HK-2 (cell line): ENCODE measurements at regions not wholly inside any gene's neighbourhood (a gene's known extent, or its start where the extent isn't known, plus 50 kb on each side); places are given as distances from the start of the nearest gene placed in this dataset.

ENCODE experiments used
- DNase-seq: peaks from one replicate; pipeline ENCODE4 v3.0.0-alpha.2; 2018; ENCODE audit not compliant: unreplicated experiment

- DNase-seq = no peak
Measured at GRCh38 chr1:38115682-38116202, 69.1 kb upstream of the POU3F1 start.

DNA sequence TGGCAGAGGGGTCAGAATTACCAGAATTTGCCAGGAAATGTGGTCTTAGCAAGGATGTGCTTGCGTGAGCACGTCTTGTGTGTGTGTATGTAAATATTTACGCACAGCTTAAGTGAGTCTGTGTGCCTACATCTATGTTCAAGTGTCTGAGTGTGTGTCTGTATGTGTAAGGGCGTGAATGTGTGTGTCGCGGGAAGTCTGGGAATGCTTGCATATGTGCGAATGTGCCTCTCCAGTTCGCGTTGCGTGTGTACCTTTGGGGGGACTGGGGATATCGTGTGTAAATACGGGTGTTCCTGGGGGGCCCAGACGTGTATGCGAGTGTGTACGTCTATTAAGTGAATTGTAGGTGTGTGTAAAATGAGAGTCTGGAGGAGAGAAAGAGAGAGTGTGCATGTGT, 68.6 kb upstream of the POU3F1 start:
- DNase-seq = no peak

DNA sequence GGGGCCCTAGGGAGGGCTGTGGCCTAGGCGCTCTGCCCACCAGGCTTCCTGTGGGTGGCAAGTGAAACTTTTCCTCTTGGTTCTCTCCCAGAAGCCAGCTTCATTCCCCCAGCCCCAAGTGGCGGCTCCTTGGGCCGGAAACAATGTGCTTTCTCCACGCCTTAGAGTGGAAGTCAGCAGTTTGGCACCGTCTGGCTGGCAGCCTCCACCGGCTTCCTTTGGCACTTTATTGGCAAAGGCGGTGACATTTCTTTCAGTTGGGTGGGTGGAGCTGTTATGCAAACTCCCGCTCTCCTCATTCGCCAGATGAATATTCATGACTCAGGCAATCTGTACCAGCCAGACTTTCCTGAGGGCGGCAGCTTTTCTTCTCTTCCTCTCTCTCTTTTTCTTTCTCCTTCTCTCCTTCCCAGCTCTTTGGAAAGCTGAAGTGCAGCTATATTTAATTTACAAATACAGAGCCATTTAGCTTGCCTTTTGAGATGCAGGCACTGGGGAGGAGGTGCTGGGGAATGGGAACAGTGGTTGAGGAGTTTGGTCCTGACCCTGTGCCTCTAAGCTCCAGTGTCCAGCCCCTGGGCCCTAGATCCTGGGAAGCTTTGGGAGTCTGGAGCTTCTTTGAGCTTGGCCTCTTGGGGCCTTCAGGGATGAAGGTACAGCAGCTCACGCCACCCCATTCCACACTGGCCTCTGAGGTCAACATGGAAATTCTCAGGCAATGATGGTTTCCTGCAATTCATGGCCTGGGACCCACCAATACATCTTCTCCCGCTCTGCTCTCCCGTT, 67.8 kb upstream of the POU3F1 start:
- no peak for DNase-seq

DNA sequence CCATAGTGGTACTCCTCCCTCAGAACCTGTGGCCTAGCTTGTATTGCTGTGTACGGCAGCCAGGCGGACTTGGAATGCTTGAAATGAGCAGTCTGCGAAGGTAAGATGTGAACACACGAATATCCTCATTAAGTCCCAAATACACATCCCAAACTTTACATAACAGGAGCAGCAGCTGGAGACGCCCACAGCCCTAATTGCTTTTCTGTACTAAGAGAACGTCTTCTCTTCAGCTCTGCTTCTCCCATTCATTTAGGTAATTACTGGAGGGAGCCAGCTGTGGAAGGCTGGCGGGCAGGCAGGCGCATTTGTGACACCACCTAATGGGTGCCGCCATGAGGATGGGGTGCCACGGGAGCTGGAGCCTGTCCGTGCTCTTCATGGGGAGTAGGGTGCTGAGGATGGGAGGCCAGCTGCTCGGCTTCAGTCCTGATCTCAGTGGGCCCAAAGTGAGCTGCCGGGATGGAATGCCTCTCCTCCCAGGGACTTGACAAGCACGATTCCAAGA, 66.6 kb upstream of the POU3F1 start:
- DNase-seq = no peak

DNA sequence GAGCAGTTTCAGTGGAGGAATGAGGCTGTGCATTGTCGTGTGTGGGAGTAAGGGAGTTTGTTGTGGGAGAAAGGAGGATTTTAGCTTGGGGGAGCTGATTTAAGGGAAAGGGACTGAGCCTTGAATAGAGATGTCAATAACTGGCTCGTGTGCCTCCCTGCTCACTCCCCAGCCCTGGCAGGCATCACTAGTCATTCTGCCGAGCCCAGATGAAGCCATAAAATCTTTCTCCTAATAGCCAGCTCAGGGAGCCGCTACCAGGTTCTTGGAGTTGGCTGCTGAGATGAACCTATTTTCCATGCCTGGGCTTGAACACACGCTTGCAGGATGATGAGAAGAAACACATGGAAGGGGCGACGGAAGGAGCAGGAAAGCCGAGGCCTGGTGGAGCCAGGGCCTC, 65.0 kb upstream of the POU3F1 start:
- no peak for DNase-seq

- DNase-seq = no peak
Measured at GRCh38 chr1:38105267-38105666, 58.7 kb upstream of the POU3F1 start.

- no peak for DNase-seq
Measured at GRCh38 chr1:38102636-38103035, 56.0 kb upstream of the POU3F1 start.

DNA sequence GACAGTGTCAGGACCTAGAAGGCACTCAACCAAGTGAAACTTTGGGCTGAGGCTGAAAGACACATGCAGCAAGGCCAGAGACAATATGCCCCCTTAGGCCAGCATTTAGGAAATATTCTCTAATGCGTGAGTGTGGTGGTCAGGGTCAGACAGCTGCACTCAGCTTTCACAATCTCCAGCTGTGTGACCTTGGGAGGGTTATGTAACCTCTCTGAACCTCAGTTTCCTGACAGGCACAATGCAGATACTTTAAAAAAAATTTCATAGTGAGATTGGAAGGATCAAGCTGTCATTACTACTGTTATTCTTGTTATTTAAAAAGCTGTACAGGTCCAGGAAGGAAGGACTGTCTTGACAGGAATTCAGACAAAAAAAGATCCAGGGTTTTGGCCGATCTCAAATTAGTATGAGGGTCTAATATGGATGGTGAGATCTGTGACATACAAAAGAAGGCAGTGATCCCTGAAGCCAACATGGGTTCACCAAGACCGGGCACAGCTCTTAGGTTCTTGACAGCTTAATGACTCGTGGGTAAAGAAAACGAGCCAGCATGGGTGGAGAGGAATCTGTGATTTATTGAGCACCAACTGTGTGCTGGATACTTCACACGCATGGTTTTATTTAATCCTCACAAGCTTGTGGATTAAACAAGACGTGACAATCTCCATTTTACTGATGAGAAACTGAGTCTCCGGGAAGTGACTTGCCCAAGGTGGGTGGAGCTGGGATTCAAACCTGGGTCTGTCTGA, 54.6 kb upstream of the POU3F1 start:
- DNase-seq = no peak

DNA sequence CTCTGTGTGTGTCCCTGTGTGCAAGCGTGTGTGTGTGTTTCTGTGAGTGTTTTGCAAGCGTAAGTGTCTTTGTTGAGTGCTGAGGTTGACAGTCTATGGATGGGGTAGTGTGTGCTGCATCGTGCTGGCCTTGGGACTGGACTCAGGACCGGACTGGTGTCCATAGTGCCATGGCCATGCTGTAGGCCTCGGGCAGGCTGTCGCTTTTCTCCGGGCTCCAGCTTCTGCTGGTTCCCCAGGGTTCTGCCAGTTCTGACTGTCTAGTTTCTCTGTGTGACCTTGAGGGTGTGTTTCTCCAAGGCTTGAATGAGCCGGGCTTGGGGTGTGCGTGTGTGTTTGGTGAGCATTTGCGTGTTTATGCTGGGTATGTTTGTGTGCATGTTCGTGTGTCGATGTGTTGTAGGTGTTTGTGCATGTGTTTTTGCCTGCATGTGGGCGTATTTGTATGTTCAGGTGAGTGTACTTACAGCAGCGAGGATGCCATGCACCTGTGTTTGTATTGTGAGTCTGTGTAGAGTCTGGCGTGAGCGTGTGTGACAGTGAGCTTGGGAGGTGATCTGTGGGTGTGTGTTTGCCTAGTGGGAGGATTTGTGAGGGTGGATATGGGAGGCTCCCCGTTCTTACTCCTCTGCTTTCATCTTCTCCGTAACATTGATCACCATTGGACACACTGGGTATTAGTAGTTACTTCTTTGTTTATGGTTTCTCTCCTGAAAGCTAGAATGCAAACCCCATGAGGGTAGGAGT, 51.7 kb upstream of the POU3F1 start:
- no peak for DNase-seq

GRCh38 chr1:38097284-38097898, 50.8 kb upstream of the POU3F1 start:
- DNase-seq = no peak
